Esophagus squamous epithelium (tissue), 5 donors: ENCODE measurements at regions not wholly inside any gene's neighbourhood (a gene's known extent, or its start where the extent isn't known, plus 50 kb on each side); places are given as distances from the start of the nearest gene placed in this dataset.

Experiments used
- DNase-seq: peaks from one replicate; lab custom pipeline; 2025; lab: John Stamatoyannopoulos, UW
- H3K27ac ChIP-seq, 4 donors: fragments of 200-600 bp; sonication (generic); one replicate each; pipeline ENCODE4 v1.5.1; 2016 to 2019; ENCODE audit warnings: mild to moderate bottlenecking in 1 of 4
- H3K27me3 ChIP-seq, 4 donors: fragments of 200-600 bp; sonication (generic); 1 replicate in 3 of 4; 2 replicates in 1 of 4; pipeline versions ENCODE4 v1.5.1 to v1.6.0; 2017 to 2021; ENCODE audit warnings: antibody characterized with exemption in 1 of 4
- H3K36me3 ChIP-seq, 3 donors: fragments of 200-600 bp; sonication (generic); one replicate each; pipeline ENCODE4 v1.5.1; 2016 to 2019
- H3K4me1 ChIP-seq, 3 donors: fragments of 200-600 bp; sonication (generic); one replicate each; pipeline ENCODE4 v1.5.1; 2017 to 2019
- H3K4me3 ChIP-seq, 4 donors: fragments of 200-600 bp; sonication (generic); 1 replicate in 3 of 4; 2 replicates in 1 of 4; pipeline ENCODE4 v1.5.1; 2016 to 2019; ENCODE audit warnings: mild to moderate bottlenecking in 2 of 4, moderate library complexity in 1 of 4
- H3K9me3 ChIP-seq, 3 donors: fragments of 200-600 bp; sonication (generic); one replicate each; pipeline ENCODE4 v1.5.1; 2016 to 2019
- POLR2A ChIP-seq, 4 donors: fragments of 450-650 bp; IDR thresholded peaks; one replicate each; pipeline ENCODE4 v1.6.1; 2017; ENCODE audit warnings: antibody characterized with exemption in 4 of 4, mild to moderate bottlenecking in 4 of 4, moderate library complexity in 3 of 4
- WGBS, 2 donors: methylation state at CpG; one replicate each; pipeline ENCODE4 v1.1.5; 2018; 5-methylcytosine and 5-hydroxymethylcytosine counted together
- intact Hi-C: fragments of 100-400 bp; cut with DNase I; formaldehyde crosslinking; loops from one replicate; pipeline ENCODE4 v1.15.0; 2022
- TF ChIP-seq, protein P1 (sequence below), 6 experiments: fragments of 450-650 bp in 4 of 6; fragments of 200-600 bp in 2 of 6; sonication (generic) in 2 of 6; IDR thresholded peaks; one replicate each; pipeline ENCODE4 v1.5.1; 2016 to 2019; ENCODE audit warnings: antibody characterized with exemption in 6 of 6, mild to moderate bottlenecking in 4 of 6, moderate library complexity in 4 of 6
- donor health status: DM: yes; HTN: yes; CAD: no.

DNA sequence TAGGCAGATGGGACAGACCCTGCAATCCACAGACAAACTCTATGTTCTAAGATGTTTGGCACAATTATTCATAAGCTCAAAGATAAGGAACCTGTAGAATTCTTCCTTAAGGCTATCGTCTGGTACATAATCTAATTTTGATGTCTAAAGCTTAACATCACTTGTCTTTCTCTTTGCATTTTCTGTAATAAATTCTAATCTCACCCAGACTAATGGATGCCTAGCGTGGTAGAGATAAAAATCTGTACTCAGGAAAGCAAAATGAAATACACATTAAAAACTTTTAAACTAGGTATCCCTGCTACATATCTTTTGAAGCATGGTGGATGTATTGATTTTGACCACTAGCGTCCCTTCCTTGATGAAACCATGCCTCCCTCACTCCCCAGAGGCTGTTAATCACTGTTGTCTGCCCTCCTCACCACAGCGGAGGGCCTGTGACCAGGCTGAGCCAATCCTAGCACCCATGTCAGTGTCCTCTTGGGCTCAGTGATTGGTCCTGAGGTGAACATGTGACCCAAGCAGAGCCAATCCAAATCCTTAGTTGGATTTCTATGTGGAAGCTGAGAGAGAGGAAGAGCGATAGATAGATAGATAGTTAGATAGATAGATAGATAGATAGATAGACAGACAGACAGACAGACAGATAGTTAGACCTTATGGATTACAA is 82.2 kb upstream of the GRK3 start:
- peaks cover 0 to 6% (median 0%) of the 10 kb centered on the region in 3 donors for H3K36me3 ChIP-seq
- no peak overlapping the region for H3K4me3 ChIP-seq
- peaks cover 0 to 4% (median 0%) of the 10 kb centered on the region in 3 donors for H3K9me3 ChIP-seq
- H3K27ac ChIP-seq = no peak overlapping the region
- DNase-seq = no peak
- H3K27me3 ChIP-seq = no peaks in the 10 kb centered on the region
- TF ChIP-seq, protein P1, sequence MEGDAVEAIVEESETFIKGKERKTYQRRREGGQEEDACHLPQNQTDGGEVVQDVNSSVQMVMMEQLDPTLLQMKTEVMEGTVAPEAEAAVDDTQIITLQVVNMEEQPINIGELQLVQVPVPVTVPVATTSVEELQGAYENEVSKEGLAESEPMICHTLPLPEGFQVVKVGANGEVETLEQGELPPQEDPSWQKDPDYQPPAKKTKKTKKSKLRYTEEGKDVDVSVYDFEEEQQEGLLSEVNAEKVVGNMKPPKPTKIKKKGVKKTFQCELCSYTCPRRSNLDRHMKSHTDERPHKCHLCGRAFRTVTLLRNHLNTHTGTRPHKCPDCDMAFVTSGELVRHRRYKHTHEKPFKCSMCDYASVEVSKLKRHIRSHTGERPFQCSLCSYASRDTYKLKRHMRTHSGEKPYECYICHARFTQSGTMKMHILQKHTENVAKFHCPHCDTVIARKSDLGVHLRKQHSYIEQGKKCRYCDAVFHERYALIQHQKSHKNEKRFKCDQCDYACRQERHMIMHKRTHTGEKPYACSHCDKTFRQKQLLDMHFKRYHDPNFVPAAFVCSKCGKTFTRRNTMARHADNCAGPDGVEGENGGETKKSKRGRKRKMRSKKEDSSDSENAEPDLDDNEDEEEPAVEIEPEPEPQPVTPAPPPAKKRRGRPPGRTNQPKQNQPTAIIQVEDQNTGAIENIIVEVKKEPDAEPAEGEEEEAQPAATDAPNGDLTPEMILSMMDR (IDR thresholded peaks at IDR 0.05) = no peak
- TF ChIP-seq POLR2A (IDR thresholded peaks at IDR 0.05) = no peak
- intact Hi-C loops = no loop called here
- peaks cover 0 to 14% (median 0%) of the 10 kb centered on the region in 3 donors for H3K4me1 ChIP-seq
- 91 to 94% methylated on average over 5 of the region's 5 CpGs for WGBS, 2 donors

DNA sequence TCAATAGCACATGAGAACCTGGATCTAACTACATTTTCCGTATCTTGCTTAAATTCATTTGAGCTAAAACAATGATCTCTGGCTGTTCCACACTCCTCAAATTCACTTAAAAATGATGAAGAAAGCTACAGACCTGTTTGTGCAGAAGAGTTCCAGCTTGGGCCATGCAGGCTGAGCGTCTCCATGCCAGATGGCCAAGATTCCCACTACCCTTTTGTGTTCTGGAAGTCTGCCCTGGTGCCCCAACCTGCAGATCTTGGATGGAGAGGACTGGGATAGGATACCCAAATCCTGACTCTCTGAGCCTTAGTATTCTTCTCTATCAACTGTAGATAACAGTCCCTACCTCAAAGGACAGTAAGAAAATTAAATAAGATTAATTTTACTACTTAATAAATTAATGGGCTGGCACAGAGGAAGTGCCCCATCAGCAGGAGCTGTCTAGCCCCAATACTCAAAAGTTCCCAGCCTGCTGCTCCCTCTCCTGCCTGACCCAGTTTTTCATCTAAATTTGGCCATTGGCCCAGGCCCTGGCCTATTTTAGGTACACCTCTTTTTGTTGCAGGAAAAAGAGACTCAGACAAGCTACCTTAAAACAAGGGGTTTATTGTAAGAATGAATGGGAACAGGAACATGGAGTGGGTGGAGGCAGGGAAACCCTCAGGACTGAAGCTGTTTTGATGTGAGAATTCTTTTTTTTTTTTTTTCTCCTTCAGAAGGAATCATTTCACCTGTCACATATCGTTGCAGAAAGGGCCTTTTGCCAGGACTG is 81.4 kb upstream of the GRK3 start:
- DNase-seq = no peak
- WGBS, 2 donors = 53 to 60% methylated on average over 2 to 3 of the region's 3 CpGs
- Histone ChIP-seq H3K27ac (no peak overlapping the region), H3K9me3 (no peaks in the 10 kb centered on the region), H3K36me3 (peaks cover 0 to 6% (median 0%) of the 10 kb centered on the region in 3 donors), H3K4me3 (no peak overlapping the region), H3K4me1 (peaks cover 0 to 14% (median 0%) of the 10 kb centered on the region in 3 donors), H3K27me3 (no peaks in the 10 kb centered on the region)
- TF ChIP-seq, protein P1 (IDR thresholded peaks at IDR 0.05) = no peak
- TF ChIP-seq POLR2A (IDR thresholded peaks at IDR 0.05) = no peak
- intact Hi-C loops = no loop called here

DNA sequence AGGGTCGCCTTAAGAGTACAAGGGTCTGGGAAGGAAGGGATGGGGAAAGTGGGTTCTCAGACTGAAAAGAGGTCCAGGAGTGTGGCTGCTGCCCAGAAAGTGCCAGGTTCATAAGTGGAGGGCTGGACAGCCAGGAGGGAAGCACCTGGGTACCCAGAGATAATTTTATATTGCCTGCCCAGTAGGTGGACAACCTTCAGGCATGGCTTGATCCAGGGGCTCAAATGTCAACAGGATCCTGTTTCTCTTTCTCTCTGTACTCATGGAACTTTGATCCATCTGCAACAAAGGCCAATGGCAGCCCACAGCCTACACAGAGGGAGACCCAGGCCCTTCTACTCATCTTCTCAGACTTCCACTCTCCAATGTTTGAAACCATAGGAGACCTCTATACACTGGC is 80.5 kb upstream of the GRK3 start:
- no peak overlapping the region for H3K4me3 ChIP-seq
- no peaks in the 10 kb centered on the region for H3K9me3 ChIP-seq
- DNase-seq = no peak
- H3K4me1 ChIP-seq = peaks cover 0 to 9% (median 0%) of the 10 kb centered on the region in 3 donors
- TF ChIP-seq, protein P1 (IDR thresholded peaks at IDR 0.05) = no peak
- no peak for TF ChIP-seq POLR2A (IDR thresholded peaks at IDR 0.05)
- no peak overlapping the region for H3K27ac ChIP-seq
- 80 to 93% methylated on average over 1 of the region's 1 CpG for WGBS, 2 donors
- H3K36me3 ChIP-seq = peaks cover 0 to 6% (median 0%) of the 10 kb centered on the region in 3 donors
- intact Hi-C loops = no loop called here
- no peaks in the 10 kb centered on the region for H3K27me3 ChIP-seq

- Histone ChIP-seq H3K9me3 (no peaks in the 10 kb centered on the region), H3K36me3 (peaks cover 0 to 6% (median 0%) of the 10 kb centered on the region in 3 donors), H3K4me3 (no peak overlapping the region), H3K27me3 (no peaks in the 10 kb centered on the region), H3K4me1 (peaks cover 0 to 9% (median 0%) of the 10 kb centered on the region in 3 donors), H3K27ac (no peak overlapping the region)
- TF ChIP-seq POLR2A (IDR thresholded peaks at IDR 0.05) = no peak
- TF ChIP-seq, protein P1 (IDR thresholded peaks at IDR 0.05) = no peak
- 75 to 79% methylated on average over 3 of the region's 3 CpGs for WGBS, 2 donors
- no peak for DNase-seq
- intact Hi-C loops = no loop called here
Measured at GRCh38 chr22:25484521-25485315, 79.8 kb upstream of the GRK3 start.
